ENCODE measurements at regions not wholly inside any gene's neighbourhood (a gene's known extent, or its start where the extent isn't known, plus 50 kb on each side); places are given as distances from the start of the nearest gene placed in this dataset.

DNA sequence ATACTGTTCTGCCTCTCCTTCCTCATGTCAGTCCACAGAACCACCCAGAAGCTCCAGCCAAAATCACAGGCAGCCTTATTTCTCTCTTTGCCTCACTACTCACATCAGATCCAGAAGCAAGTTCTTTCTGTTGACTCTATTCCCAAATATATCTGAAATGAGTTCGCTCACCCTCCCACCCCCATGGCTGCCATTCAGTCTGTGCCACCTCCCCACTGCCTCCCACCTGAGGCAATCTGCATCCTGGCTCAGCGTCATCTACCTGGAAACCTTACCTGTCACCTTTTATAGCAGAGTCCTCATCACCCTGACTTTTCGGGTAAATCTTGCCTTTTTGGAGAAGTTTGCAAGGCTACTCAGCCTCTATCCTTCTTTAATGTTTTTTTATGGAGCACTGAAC is 501.8 kb downstream of the BCL11B start:
- no peak for TF ChIP-seq SUZ12 (IDR thresholded peaks at IDR 0.05; ENCODE audit: extremely low read depth, insufficient read depth, insufficient read length)
- no peak for TF ChIP-seq YY1 (IDR thresholded peaks at IDR 0.05; ENCODE audit: insufficient read depth, insufficient read length)
